Renal cortex interstitium (tissue), 11 donors: ENCODE measurements at regions not wholly inside any gene's neighbourhood (a gene's known extent, or its start where the extent isn't known, plus 50 kb on each side); places are given as distances from the start of the nearest gene placed in this dataset.

Source experiments
- DNase-seq, 11 donors: peaks; one replicate each; pipeline ENCODE4 v3.0.0-alpha.2; 2013; ENCODE audit warnings: low read depth in 9 of 11, low spot score in 4 of 11; ENCODE audit errors: extremely low read depth in 1 of 11

DNA sequence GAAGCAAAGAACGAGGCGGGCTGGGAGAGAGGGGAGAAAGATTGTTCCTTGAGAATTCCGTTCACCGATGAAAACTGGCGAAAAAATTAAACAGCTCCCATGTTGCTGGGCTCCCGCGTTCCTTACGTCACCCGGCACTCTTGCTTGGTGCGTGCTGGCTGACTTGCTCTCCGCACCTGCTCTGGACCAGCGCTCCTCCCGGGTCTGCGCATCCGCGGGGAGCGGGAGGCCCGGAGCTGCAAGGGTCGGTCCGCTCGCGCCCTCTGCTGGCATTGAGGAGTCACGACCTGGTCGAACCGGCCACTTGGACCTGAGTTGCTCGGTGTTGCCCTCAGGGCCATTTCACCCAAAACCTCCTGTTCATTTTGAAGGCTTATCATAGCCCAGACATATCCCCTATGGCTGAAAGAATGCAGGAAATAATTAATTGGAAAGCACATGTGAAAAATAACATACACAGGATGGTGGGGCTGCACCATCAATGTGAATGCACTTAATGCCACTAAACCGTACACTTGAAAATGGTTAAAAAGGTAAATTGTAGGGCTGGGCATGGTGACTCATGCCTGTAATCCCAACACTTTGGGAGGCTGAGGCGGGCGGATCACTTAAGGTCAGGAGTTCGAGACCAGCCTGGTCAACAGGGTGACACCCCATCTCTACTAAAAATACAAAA, 98.9 kb upstream of the BACE2 start:
- peak in 10 of 11 donors; percentile 33 to 63 (median 57) for DNase-seq

GRCh38 chr21:41070284-41070683, 97.7 kb upstream of the BACE2 start:
- DNase-seq = no peak

DNA sequence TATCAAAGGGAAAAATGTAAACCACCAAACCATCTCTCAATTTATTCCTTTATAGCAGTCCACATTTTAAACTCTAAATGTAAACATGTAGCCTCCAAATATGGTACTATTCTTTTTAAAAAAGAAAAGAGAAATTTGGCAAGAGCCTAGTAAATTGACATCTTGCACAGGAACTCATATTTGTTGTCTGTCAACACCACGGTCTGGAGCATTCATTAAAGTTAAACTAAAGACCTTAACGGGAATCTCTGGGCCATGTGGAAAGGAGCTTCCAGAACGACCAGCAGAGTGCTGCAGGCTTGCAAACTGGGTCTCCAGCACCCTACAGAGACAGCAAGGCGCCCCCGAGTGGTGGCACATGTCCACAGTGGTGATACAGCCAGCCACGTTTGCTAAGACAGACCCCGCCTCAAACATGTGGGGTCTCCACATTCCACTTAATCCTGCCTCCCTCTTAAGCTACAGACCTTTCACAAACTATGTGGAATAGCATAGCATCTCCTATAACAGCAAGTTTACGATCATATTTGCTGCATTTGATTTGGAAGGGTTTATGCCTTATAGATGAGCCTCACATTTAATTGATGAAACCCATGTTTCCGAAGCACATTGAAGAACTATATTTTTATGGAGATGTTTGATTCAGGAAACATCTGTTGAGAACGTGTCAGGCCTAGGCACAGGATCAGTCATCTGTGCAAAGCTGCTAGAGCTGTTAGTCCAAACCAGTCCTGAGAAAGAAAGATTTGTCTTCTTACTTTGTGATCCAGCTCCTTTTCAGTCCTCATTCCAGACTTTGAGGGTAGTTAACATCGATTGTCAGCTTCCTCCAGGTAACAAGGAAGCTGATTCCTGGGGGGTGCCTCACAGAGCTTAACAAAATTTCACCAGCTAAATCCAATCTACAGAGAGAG, 96.4 kb upstream of the BACE2 start:
- no peak for DNase-seq

- no peak for DNase-seq
These were observed 94.4 kb upstream of the BACE2 start for GRCh38 chr21:41073558-41073957.

DNA sequence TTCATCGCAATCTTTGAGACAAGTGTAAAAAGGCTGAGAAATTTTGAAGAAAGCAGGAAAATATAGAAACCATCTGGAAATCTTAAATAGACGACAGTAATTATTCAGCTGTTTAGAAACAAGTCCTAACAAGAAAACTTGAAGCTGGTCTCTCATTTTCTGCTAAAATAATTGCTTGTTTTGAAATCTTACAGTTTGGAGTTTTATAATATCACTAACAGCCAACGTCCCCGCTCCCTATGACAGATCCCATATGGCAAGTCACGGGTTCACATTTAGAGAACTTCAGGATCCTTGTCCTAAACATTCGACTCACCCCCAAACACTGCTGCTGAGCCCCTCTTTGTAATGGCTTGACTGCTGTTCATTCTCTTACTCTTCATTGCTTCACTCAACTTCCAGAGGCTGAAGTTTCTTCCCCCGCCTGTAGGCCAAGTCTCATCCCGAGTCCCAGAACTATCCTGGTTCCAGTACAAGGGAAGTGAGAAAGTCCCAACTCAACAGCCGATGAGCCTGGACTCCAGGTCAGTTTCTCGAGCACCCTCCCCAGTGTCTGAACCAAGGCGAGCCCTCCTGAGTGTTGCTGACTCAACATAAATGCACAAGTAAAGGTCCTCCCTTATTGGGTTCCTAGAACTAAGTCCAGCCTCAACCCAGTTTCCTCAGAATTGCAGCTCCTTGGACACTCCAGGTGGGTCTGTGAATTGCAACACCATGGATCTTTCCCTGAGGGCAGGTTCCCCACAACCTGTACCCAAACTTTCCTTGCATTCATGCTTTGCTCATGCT, 93.4 kb upstream of the BACE2 start:
- DNase-seq = no peak

- no peak for DNase-seq
These were observed 92.3 kb upstream of the BACE2 start for GRCh38 chr21:41075656-41076055.

- DNase-seq = no peak
These were observed 91.9 kb upstream of the BACE2 start for GRCh38 chr21:41076064-41076463.

DNA sequence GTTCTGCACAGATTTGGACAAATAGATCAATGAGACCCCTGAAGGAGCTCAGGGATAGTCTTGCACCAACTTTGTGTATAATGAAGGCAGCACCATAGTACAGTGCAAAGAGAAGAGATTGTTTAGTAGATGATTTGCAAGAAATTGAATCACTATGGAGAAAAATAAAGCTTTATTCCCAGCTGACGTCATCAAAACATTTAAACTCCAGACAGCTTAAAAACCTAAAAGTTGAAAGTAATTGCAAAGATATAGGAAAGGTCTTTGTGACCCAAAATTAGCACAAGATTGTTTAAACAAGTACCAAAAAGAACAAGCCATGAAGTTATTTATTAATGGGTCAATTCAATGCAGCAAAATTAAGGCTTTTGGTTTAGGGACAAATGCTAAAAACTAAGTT, 88.8 kb upstream of the BACE2 start:
- no peak for DNase-seq

GRCh38 chr21:41080485-41081121, 87.4 kb upstream of the BACE2 start:
- DNase-seq = no peak

GRCh38 chr21:41086569-41086968, 81.4 kb upstream of the BACE2 start:
- DNase-seq = no peak

- no peak for DNase-seq
These were observed 77.0 kb upstream of the BACE2 start for GRCh38 chr21:41090981-41091380.

DNA sequence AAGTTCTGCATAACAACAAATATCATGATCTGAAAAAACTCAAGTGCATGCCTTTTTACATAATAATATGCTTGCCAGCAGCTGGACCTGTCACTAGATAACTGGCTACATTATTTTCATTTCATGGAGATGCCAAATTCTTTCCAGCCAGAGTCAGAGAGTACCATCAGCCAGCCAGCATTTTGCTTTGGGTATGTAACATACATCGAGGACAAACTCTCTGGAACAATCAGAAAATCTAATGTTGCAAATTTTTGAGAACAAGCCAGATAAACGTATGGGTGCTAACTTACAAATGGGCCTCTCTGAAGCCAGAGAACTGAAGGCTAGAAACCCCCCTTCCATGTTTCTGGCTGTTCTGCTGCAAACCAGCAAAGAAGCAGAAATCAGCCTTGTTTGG, 76.3 kb upstream of the BACE2 start:
- DNase-seq = no peak

GRCh38 chr21:41092312-41092711, 75.6 kb upstream of the BACE2 start:
- no peak for DNase-seq

DNA sequence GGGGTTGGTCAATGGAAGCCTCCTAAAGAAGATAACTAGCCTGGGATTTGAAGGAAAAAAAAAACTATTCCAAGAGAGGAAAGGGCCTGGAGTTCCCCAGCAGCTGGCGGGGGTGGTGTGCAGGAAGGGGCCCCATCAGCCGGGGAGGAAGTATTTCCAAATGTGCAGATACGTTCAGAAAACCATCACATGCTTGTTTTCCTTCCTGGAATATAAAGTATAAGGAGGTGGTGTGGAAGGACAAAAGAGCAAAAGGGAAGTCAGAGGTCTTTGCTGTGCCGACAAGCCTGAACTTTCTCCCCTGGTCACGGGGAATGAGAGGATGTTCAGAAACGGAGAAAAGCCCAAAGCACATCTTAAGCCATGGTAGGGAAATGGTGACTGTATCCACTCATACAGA, 72.0 kb upstream of the BACE2 start:
- no peak for DNase-seq

DNA sequence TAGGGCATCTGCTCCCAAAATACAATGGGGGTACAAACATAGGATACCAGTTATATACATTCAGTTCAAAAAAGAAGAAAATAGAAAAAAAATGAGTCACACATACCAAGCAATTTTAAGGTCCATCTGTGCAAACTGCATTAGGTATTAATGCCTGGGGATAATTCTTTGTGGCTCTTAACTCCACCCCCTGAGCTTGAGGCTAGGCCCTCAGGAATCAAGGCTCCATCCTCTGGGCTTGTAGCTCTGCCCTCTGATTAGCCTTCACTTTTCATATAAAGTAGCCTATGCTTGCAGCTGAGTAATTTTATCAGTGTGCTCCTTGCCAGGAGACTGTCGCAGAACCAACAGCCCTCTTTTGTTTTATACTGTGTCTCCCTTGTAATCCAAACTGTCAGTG, 69.9 kb upstream of the BACE2 start:
- no peak for DNase-seq

- no peak for DNase-seq
These were observed 69.4 kb upstream of the BACE2 start for GRCh38 chr21:41098481-41099042.

GRCh38 chr21:41100826-41101550, 67.0 kb upstream of the BACE2 start:
- no peak for DNase-seq

GRCh38 chr21:41102281-41102680, 65.7 kb upstream of the BACE2 start:
- DNase-seq = no peak
